Panc1 (cell line): ENCODE measurements at regions not wholly inside any gene's neighbourhood (a gene's known extent, or its start where the extent isn't known, plus 50 kb on each side); places are given as distances from the start of the nearest gene placed in this dataset.

Experiments used
- ATAC-seq: fragments of 200-7000 bp; cut with Tn5 transposase; 2 replicates; pipeline ENCODE4 v1.9.1; 2020; ENCODE audit warnings: mild to moderate bottlenecking, moderate library complexity
- BruUV-seq: library from RNA; stranded (reverse); fragments of 400-500 nt; replicated peaks from 2 replicates; lab custom pipeline; 2021; lab: Mats Ljungman, UMichigan
- CTCF ChIA-PET: fragments of 300-600 bp; sonication (Branson Sonifier 250); formaldehyde crosslinking; loops from one replicate; lab custom pipeline; 2022; ENCODE audit warnings: antibody characterized with exemption; lab: Charles Lee
- POLR2A ChIA-PET: fragments of 300-600 bp; sonication (Branson Sonifier 250); formaldehyde crosslinking; loops from one replicate; lab custom pipeline; 2022; ENCODE audit warnings: antibody characterized with exemption; lab: Charles Lee
- DNase-seq: peaks from one replicate; pipeline ENCODE4 v3.0.0-alpha.2; 2010; ENCODE audit warnings: low read depth, low spot score
- H3K27ac ChIP-seq: 2 replicates; pipeline ENCODE4 v1.5.1; 2011; ENCODE audit warnings: mild to moderate bottlenecking, low read length, inconsistent platforms
- H3K27me3 ChIP-seq: fragments of 200-500 bp; sonication (Bioruptor generic); 2 replicates; pipeline ENCODE4 v1.6.0; 2014; ENCODE audit warnings: low read length, inconsistent platforms; ENCODE audit not compliant: control insufficient read depth, insufficient read depth
- H3K36me3 ChIP-seq: fragments of 200-500 bp; sonication (Bioruptor generic); 2 replicates; pipeline ENCODE4 v1.5.1; 2014; ENCODE audit warnings: inconsistent platforms, mild to moderate bottlenecking, low read length, moderate library complexity; ENCODE audit not compliant: control insufficient read depth, insufficient read depth
- H3K4me1 ChIP-seq: 2 replicates; pipeline ENCODE4 v1.5.1; 2011; ENCODE audit warnings: inconsistent platforms, mild to moderate bottlenecking, low read length, moderate library complexity; ENCODE audit not compliant: control insufficient read depth, insufficient read depth
- H3K4me3 ChIP-seq, 2 experiments: 2 replicates each; pipeline ENCODE4 v1.5.1; 2011 to 2012; ENCODE audit warnings: low read depth in 2 of 2, low read length in 2 of 2, mild to moderate bottlenecking in 2 of 2, inconsistent platforms in 1 of 2, moderate library complexity in 1 of 2
- H3K9me3 ChIP-seq: fragments of 200-500 bp; sonication (Bioruptor generic); 2 replicates; pipeline ENCODE4 v1.5.1; 2014; ENCODE audit warnings: low read depth, mild to moderate bottlenecking, inconsistent platforms, low read length, moderate library complexity; ENCODE audit not compliant: control insufficient read depth, insufficient read depth
- POLR2AphosphoS5 ChIP-seq: IDR thresholded peaks from 2 replicates; pipeline ENCODE4 v1.6.1; 2012; ENCODE audit warnings: mild to moderate bottlenecking, low read depth, low read length, moderate library complexity
- REST ChIP-seq, 2 experiments: IDR thresholded peaks; 2 replicates each; pipeline ENCODE4 v1.6.1; 2011 to 2012; ENCODE audit warnings: low read depth in 2 of 2, control low read depth in 1 of 2, low read length in 1 of 2, mild to moderate bottlenecking in 1 of 2, moderate library complexity in 1 of 2; ENCODE audit not compliant: insufficient read depth in 1 of 2
- SIN3A ChIP-seq: IDR thresholded peaks from 2 replicates; pipeline ENCODE4 v1.6.1; 2012; ENCODE audit warnings: low read depth, mild to moderate bottlenecking, low read length, moderate library complexity, borderline replicate concordance; ENCODE audit not compliant: insufficient read depth
- TCF7L2 ChIP-seq: IDR thresholded peaks from 2 replicates; pipeline ENCODE4 v1.6.1; 2011; ENCODE audit warnings: mild to moderate bottlenecking, low read depth, low read length, inconsistent platforms
- in situ Hi-C: cut with HindIII; loops from 2 replicates; pipeline ENCODE4 v1.10.0; 2016; ENCODE audit warnings: low sequenced_read_pairs, low pct_unique_long_range_greater_than_20kb
- intact Hi-C: fragments of 100-400 bp; cut with micrococcal nuclease; formaldehyde crosslinking; loops from one replicate; pipeline ENCODE4 v1.10.0; 2022; ENCODE audit not compliant: unreplicated experiment
- TF ChIP-seq, protein P1 (sequence below): fragments of 450-650 bp; IDR thresholded peaks from 2 replicates; pipeline ENCODE4 v1.5.1; 2017; ENCODE audit warnings: mild to moderate bottlenecking

DNA sequence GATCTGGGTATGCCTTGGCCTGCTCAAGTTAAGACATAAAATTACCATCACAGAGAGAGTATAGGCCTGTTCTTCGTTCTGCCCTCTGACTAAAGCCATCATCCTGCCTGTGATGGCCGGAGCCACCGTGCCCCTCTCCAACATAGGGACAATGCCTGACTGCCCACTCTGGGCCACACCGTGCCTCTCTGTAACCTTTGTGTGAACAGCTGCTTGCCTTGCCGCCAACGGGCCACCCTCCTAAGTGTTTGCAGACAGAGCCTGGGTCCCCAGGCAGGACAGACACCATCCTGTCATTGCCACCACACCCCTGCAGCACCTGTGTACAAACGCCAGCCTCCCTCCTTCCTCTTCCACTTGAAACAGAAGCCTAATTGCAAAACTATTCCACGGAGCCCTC lies 298.7 kb upstream of the TENM3 start:
- no peak overlapping the region for H3K4me3 ChIP-seq
- H3K27me3 ChIP-seq: no peaks in the 10 kb centered on the region
- ChIA-PET CTCF (no interaction called here), POLR2A (no interaction called here)
- no peaks in the 10 kb centered on the region for H3K4me1 ChIP-seq
- intact Hi-C loops (no loop called here), in situ Hi-C loops (no loop called here)
- ATAC-seq: no peak
- no peak for DNase-seq
- H3K36me3 ChIP-seq: no peaks in the 10 kb centered on the region
- no peak overlapping the region for H3K27ac ChIP-seq
- no peaks in the 10 kb centered on the region for H3K9me3 ChIP-seq
- TF ChIP-seq POLR2AphosphoS5 (no peak), REST (IDR thresholded peaks at IDR 0.05; ENCODE audit: insufficient read depth in 1 of 2, low read depth in 2 of 2, low read length in 1 of 2) (no peak), SIN3A (no peak), TCF7L2 (no peak)
- TF ChIP-seq, protein P1, sequence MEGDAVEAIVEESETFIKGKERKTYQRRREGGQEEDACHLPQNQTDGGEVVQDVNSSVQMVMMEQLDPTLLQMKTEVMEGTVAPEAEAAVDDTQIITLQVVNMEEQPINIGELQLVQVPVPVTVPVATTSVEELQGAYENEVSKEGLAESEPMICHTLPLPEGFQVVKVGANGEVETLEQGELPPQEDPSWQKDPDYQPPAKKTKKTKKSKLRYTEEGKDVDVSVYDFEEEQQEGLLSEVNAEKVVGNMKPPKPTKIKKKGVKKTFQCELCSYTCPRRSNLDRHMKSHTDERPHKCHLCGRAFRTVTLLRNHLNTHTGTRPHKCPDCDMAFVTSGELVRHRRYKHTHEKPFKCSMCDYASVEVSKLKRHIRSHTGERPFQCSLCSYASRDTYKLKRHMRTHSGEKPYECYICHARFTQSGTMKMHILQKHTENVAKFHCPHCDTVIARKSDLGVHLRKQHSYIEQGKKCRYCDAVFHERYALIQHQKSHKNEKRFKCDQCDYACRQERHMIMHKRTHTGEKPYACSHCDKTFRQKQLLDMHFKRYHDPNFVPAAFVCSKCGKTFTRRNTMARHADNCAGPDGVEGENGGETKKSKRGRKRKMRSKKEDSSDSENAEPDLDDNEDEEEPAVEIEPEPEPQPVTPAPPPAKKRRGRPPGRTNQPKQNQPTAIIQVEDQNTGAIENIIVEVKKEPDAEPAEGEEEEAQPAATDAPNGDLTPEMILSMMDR: no peak
- BruUV-seq: no TSS peak

GRCh38 chr4:181946902-181947301 lies 296.3 kb upstream of the TENM3 start:
- intact Hi-C loops (no loop called here), in situ Hi-C loops (no loop called here)
- H3K4me1 ChIP-seq: no peaks in the 10 kb centered on the region
- CTCF ChIA-PET: no interaction called here
- no peak overlapping the region for H3K4me3 ChIP-seq
- ATAC-seq (no peak), DNase-seq (no peak)
- POLR2A ChIA-PET: no interaction called here
- no peaks in the 10 kb centered on the region for H3K36me3 ChIP-seq
- no peak for TF ChIP-seq TCF7L2
- no peak for TF ChIP-seq SIN3A
- TF ChIP-seq REST (IDR thresholded peaks at IDR 0.05; ENCODE audit: insufficient read depth in 1 of 2, low read depth in 2 of 2, low read length in 1 of 2): no peak
- TF ChIP-seq, protein P1: no peak
- TF ChIP-seq POLR2AphosphoS5: no peak
- H3K27ac ChIP-seq: no peak overlapping the region
- no peaks in the 10 kb centered on the region for H3K27me3 ChIP-seq
- no peaks in the 10 kb centered on the region for H3K9me3 ChIP-seq
- BruUV-seq: no TSS peak
